Liver (tissue), 7 donors: ENCODE measurements at regions not wholly inside any gene's neighbourhood (a gene's known extent, or its start where the extent isn't known, plus 50 kb on each side); places are given as distances from the start of the nearest gene placed in this dataset.

Experiments
- DNase-seq: peaks from one replicate; pipeline ENCODE4 v3.0.0-alpha.2; 2017; ENCODE audit warnings: low spot score
- H3K27ac ChIP-seq, 2 donors: one replicate each; pipeline ENCODE4 v1.7.0; 2013; ENCODE audit warnings: inconsistent platforms in 2 of 2, low read length in 2 of 2, control low read depth in 1 of 2, low read depth in 1 of 2, mild to moderate bottlenecking in 1 of 2
- H3K27me3 ChIP-seq, 4 donors: one replicate each; pipeline versions ENCODE4 v1.6.1 to v1.7.0; 2013; ENCODE audit warnings: low read length in 3 of 4, inconsistent platforms in 1 of 4, mild to moderate bottlenecking in 1 of 4, moderate library complexity in 1 of 4; ENCODE audit not compliant: control insufficient read depth in 4 of 4, insufficient read depth in 4 of 4
- H3K36me3 ChIP-seq, 4 donors: one replicate each; pipeline versions ENCODE4 v1.6.1 to v1.7.0; 2013; ENCODE audit warnings: low read length in 3 of 4, mild to moderate bottlenecking in 3 of 4, low read depth in 1 of 4, moderate library complexity in 1 of 4; ENCODE audit not compliant: control insufficient read depth in 4 of 4, insufficient read depth in 3 of 4
- H3K4me1 ChIP-seq, 4 donors: one replicate each; pipeline versions ENCODE4 v1.6.1 to v1.7.0; 2013; ENCODE audit warnings: low read length in 3 of 4, mild to moderate bottlenecking in 3 of 4, moderate library complexity in 1 of 4; ENCODE audit not compliant: control insufficient read depth in 4 of 4, insufficient read depth in 4 of 4
- H3K4me3 ChIP-seq, 3 donors: one replicate each; pipeline versions ENCODE4 v1.6.1 to v1.7.0; 2013; ENCODE audit warnings: low read length in 3 of 3, control low read depth in 1 of 3, low read depth in 1 of 3, mild to moderate bottlenecking in 1 of 3
- H3K9ac ChIP-seq, 2 donors: one replicate each; pipeline ENCODE4 v1.7.0; 2013; ENCODE audit warnings: low read length in 2 of 2, mild to moderate bottlenecking in 2 of 2, moderate library complexity in 2 of 2, control low read depth in 1 of 2, low read depth in 1 of 2
- H3K9me3 ChIP-seq, 4 donors: one replicate each; pipeline versions ENCODE4 v1.6.1 to v1.7.0; 2013; ENCODE audit warnings: low read length in 3 of 4; ENCODE audit not compliant: control insufficient read depth in 4 of 4
- ATF3 ChIP-seq: IDR thresholded peaks from 2 replicates; pipeline ENCODE4 v1.6.1; 2016; ENCODE audit warnings: antibody characterized with exemption
- EGR1 ChIP-seq, 2 donors: IDR thresholded peaks; 2 replicates each; pipeline ENCODE4 v1.6.1; 2016 to 2018; ENCODE audit warnings: antibody characterized with exemption in 2 of 2, low read depth in 2 of 2
- FOXA1 ChIP-seq: IDR thresholded peaks from 2 replicates; pipeline ENCODE4 v1.6.1; 2016; ENCODE audit warnings: antibody characterized with exemption
- FOXA2 ChIP-seq: IDR thresholded peaks from 2 replicates; pipeline ENCODE4 v1.6.1; 2016; ENCODE audit warnings: antibody characterized with exemption
- GABPA ChIP-seq, 2 donors: IDR thresholded peaks in 1 of 2; conservative IDR thresholded peaks in 1 of 2; 2 replicates each; pipeline ENCODE4 v1.6.1; 2016; ENCODE audit warnings: antibody characterized with exemption in 2 of 2, mild to moderate bottlenecking in 1 of 2, moderate library complexity in 1 of 2
- HNF4A ChIP-seq, 2 donors: conservative IDR thresholded peaks; 2 replicates each; pipeline ENCODE4 v1.6.1; 2016; ENCODE audit warnings: antibody characterized with exemption in 2 of 2, mild to moderate bottlenecking in 2 of 2
- HNF4G ChIP-seq: IDR thresholded peaks from 2 replicates; pipeline ENCODE4 v1.6.1; 2016; ENCODE audit warnings: antibody characterized with exemption
- JUND ChIP-seq, 2 donors: IDR thresholded peaks; 2 replicates each; pipeline ENCODE4 v1.6.1; 2016; ENCODE audit warnings: antibody characterized with exemption in 2 of 2
- MAX ChIP-seq: IDR thresholded peaks from 2 replicates; pipeline ENCODE4 v1.6.1; 2016; ENCODE audit warnings: antibody characterized with exemption
- NR2F2 ChIP-seq: IDR thresholded peaks from 2 replicates; pipeline ENCODE4 v1.6.1; 2016; ENCODE audit warnings: antibody characterized with exemption
- RAD21 ChIP-seq, 2 donors: IDR thresholded peaks; 2 replicates each; pipeline ENCODE4 v1.6.1; 2016; ENCODE audit warnings: antibody characterized with exemption in 2 of 2, mild to moderate bottlenecking in 2 of 2
- REST ChIP-seq: IDR thresholded peaks from 2 replicates; pipeline ENCODE4 v1.6.1; 2016; ENCODE audit warnings: antibody characterized with exemption, mild to moderate bottlenecking
- RXRA ChIP-seq, 2 donors: IDR thresholded peaks; 2 replicates each; pipeline ENCODE4 v1.6.1; 2017 to 2018; ENCODE audit warnings: antibody characterized with exemption in 2 of 2, mild to moderate bottlenecking in 1 of 2
- SP1 ChIP-seq: IDR thresholded peaks from 2 replicates; pipeline ENCODE4 v1.6.1; 2018; ENCODE audit warnings: antibody characterized with exemption, mild to moderate bottlenecking
- TAF1 ChIP-seq: conservative IDR thresholded peaks from 2 replicates; pipeline ENCODE4 v1.6.1; 2016; ENCODE audit warnings: antibody characterized with exemption, mild to moderate bottlenecking
- YY1 ChIP-seq: IDR thresholded peaks from 2 replicates; pipeline ENCODE4 v1.6.1; 2016; ENCODE audit warnings: antibody characterized with exemption, mild to moderate bottlenecking
- ZBTB33 ChIP-seq: IDR thresholded peaks from 2 replicates; pipeline ENCODE4 v1.6.1; 2016; ENCODE audit warnings: antibody characterized with exemption
- WGBS: extraction: QIAGEN DNeasy Blood & Tissue Kit; methylation state at CpG from one replicate; pipeline ENCODE4 v1.1.7; 2013; 5-methylcytosine and 5-hydroxymethylcytosine counted together
- donor health status: healthy.
- donor health status: healthy.
- donor health status: healthy.
- donor health status: healthy.

GRCh38 chr3:147846854-147847478 lies 437.8 kb downstream of the ZIC1 start:
- Histone ChIP-seq H3K9ac (no peak overlapping the region), H3K27me3 (no peaks in the 10 kb centered on the region), H3K4me1 (no peaks in the 10 kb centered on the region), H3K27ac (no peak overlapping the region), H3K36me3 (no peaks in the 10 kb centered on the region), H3K4me3 (no peak overlapping the region), H3K9me3 (no peaks in the 10 kb centered on the region)
- WGBS: 80% methylated on average over 3 of the region's 3 CpGs
- no peak for TF ChIP-seq FOXA2
- TF ChIP-seq RXRA (IDR thresholded peaks at IDR 0.05): no peak
- TF ChIP-seq MAX: no peak
- no peak for TF ChIP-seq EGR1 (IDR thresholded peaks at IDR 0.05; ENCODE audit: low read depth in 2 of 2)
- TF ChIP-seq HNF4A (conservative IDR thresholded peaks at IDR 0.05): no peak
- no peak for TF ChIP-seq ZBTB33
- TF ChIP-seq HNF4G: no peak
- no peak for TF ChIP-seq NR2F2
- no peak for TF ChIP-seq YY1
- no peak for TF ChIP-seq REST
- no peak for TF ChIP-seq SP1
- TF ChIP-seq ATF3: no peak
- no peak for DNase-seq

GRCh38 chr3:147851062-147851461 lies 441.9 kb downstream of the ZIC1 start:
- H3K36me3 ChIP-seq: no peaks in the 10 kb centered on the region
- no peak overlapping the region for H3K4me3 ChIP-seq
- no peaks in the 10 kb centered on the region for H3K4me1 ChIP-seq
- no peaks in the 10 kb centered on the region for H3K9me3 ChIP-seq
- H3K9ac ChIP-seq: no peak overlapping the region
- H3K27ac ChIP-seq: no peak overlapping the region
- no peak for DNase-seq
- no peaks in the 10 kb centered on the region for H3K27me3 ChIP-seq
- TF ChIP-seq JUND (IDR thresholded peaks at IDR 0.05): no peak
- TF ChIP-seq NR2F2: no peak
- no peak for TF ChIP-seq EGR1 (IDR thresholded peaks at IDR 0.05; ENCODE audit: low read depth in 2 of 2)
- TF ChIP-seq TAF1: no peak
- TF ChIP-seq HNF4A (conservative IDR thresholded peaks at IDR 0.05): no peak
- TF ChIP-seq YY1: no peak
- no peak for TF ChIP-seq RXRA (IDR thresholded peaks at IDR 0.05)
- TF ChIP-seq SP1: no peak
- no peak for TF ChIP-seq HNF4G
- TF ChIP-seq ZBTB33: no peak
- no peak for TF ChIP-seq RAD21 (IDR thresholded peaks at IDR 0.05)
- TF ChIP-seq REST: no peak
- no peak for TF ChIP-seq FOXA1
- TF ChIP-seq GABPA (IDR thresholded peaks at IDR 0.05 in 1 of 2, conservative IDR thresholded peaks at IDR 0.05 in 1 of 2): no peak
- no peak for TF ChIP-seq ATF3
- TF ChIP-seq MAX: no peak
